HepG2 (cell line): ENCODE measurements at regions not wholly inside any gene's neighbourhood (a gene's known extent, or its start where the extent isn't known, plus 50 kb on each side); places are given as distances from the start of the nearest gene placed in this dataset.

Experiments used
- EZH2 ChIP-seq: conservative IDR thresholded peaks from 2 replicates; pipeline ENCODE4 v1.6.1; 2012; ENCODE audit warnings: mild to moderate bottlenecking, low read depth, low read length, moderate library complexity
- GABPA ChIP-seq, 2 experiments: IDR thresholded peaks; 2 replicates each; pipeline ENCODE4 v1.6.1; 2011 to 2016; ENCODE audit warnings: low read depth in 2 of 2, low read length in 1 of 2, missing biosample characterization in 1 of 2, missing genetic modification characterization in 1 of 2
- NFRKB ChIP-seq: fragments of 450-650 bp; IDR thresholded peaks from 2 replicates; pipeline ENCODE4 v1.6.1; 2017
- SMC3 ChIP-seq: IDR thresholded peaks from 2 replicates; pipeline ENCODE4 v1.6.1; 2011; ENCODE audit warnings: low read length, improper control_type of control experiment
- TF ChIP-seq, protein P1 (sequence below): sonication (generic); formaldehyde crosslinking; IDR thresholded peaks from 2 replicates; pipeline ENCODE4 v1.4.0; 2020; ENCODE audit warnings: missing genetic modification reagents, borderline replicate concordance
- TF ChIP-seq, protein P2 (sequence below): sonication (generic); formaldehyde crosslinking; IDR thresholded peaks from 2 replicates; pipeline ENCODE4 v1.5.0; 2020; ENCODE audit warnings: mild to moderate bottlenecking, missing genetic modification reagents, moderate library complexity

GRCh38 chr3:80035021-80035420, 267.2 kb upstream of the ROBO1 start:
- TF ChIP-seq EZH2 (no peak), NFRKB (no peak), SMC3 (no peak), GABPA (IDR thresholded peaks at IDR 0.05; ENCODE audit: low read depth, low read length) (no peak), GABPA (CRISPR knock-in tag; IDR thresholded peaks at IDR 0.05; ENCODE audit: low read depth) (no peak)
- TF ChIP-seq, protein P1, sequence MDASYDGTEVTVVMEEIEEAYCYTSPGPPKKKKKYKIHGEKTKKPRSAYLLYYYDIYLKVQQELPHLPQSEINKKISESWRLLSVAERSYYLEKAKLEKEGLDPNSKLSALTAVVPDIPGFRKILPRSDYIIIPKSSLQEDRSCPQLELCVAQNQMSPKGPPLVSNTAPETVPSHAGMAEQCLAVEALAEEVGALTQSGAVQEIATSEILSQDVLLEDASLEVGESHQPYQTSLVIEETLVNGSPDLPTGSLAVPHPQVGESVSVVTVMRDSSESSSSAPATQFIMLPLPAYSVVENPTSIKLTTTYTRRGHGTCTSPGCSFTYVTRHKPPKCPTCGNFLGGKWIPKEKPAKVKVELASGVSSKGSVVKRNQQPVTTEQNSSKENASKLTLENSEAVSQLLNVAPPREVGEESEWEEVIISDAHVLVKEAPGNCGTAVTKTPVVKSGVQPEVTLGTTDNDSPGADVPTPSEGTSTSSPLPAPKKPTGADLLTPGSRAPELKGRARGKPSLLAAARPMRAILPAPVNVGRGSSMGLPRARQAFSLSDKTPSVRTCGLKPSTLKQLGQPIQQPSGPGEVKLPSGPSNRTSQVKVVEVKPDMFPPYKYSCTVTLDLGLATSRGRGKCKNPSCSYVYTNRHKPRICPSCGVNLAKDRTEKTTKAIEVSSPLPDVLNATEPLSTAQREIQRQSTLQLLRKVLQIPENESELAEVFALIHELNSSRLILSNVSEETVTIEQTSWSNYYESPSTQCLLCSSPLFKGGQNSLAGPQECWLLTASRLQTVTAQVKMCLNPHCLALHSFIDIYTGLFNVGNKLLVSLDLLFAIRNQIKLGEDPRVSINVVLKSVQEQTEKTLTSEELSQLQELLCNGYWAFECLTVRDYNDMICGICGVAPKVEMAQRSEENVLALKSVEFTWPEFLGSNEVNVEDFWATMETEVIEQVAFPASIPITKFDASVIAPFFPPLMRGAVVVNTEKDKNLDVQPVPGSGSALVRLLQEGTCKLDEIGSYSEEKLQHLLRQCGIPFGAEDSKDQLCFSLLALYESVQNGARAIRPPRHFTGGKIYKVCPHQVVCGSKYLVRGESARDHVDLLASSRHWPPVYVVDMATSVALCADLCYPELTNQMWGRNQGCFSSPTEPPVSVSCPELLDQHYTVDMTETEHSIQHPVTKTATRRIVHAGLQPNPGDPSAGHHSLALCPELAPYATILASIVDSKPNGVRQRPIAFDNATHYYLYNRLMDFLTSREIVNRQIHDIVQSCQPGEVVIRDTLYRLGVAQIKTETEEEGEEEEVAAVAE (CRISPR knock-in tag): no peak
- TF ChIP-seq, protein P2, sequence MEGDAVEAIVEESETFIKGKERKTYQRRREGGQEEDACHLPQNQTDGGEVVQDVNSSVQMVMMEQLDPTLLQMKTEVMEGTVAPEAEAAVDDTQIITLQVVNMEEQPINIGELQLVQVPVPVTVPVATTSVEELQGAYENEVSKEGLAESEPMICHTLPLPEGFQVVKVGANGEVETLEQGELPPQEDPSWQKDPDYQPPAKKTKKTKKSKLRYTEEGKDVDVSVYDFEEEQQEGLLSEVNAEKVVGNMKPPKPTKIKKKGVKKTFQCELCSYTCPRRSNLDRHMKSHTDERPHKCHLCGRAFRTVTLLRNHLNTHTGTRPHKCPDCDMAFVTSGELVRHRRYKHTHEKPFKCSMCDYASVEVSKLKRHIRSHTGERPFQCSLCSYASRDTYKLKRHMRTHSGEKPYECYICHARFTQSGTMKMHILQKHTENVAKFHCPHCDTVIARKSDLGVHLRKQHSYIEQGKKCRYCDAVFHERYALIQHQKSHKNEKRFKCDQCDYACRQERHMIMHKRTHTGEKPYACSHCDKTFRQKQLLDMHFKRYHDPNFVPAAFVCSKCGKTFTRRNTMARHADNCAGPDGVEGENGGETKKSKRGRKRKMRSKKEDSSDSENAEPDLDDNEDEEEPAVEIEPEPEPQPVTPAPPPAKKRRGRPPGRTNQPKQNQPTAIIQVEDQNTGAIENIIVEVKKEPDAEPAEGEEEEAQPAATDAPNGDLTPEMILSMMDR: no peak
